ENCODE measurements at regions not wholly inside any gene's neighbourhood (a gene's known extent, or its start where the extent isn't known, plus 50 kb on each side); places are given as distances from the start of the nearest gene placed in this dataset.
"Not testable (repeated sequence)": the region's sequence is repeated elsewhere in the genome, so short reads cannot be mapped to it uniquely, and the experiment has no call there.

DNA sequence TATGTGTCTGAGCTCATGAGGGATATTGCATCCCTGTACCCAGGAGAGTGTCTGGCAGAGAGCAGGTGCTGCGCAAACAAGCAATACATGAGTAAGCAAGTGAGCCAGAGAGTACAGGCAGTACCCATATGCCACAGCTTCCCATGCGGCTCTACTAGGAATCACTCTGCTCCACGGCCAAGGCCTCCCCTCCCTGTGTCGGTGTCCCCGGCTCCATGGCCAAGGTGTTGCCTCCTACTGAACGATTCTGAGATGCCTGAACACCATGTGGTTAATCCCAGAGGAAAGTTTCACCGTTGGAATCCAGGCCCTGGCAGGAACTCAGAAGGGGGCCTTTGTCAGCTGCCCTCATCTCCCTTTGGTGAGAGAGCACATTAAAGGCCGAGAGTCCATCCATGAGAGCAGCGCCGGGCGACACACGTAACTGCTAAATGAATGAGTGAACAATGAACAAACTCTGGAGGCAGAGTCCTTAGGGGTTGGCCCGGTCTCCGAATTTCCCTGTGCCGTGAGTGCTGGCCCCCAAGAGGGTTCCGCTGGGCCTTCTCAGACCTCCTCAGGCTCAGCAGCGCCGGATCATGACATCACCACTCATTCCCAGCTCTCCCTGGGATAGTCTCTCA, 136.0 kb upstream of the FAM20C start:
- DNase-seq: no peak

- no peak for DNase-seq
Observed at GRCh38 chr7:57071-57470, 135.3 kb upstream of the FAM20C start.

GRCh38 chr7:57482-58255, 134.7 kb upstream of the FAM20C start:
- DNase-seq: no peak

DNA sequence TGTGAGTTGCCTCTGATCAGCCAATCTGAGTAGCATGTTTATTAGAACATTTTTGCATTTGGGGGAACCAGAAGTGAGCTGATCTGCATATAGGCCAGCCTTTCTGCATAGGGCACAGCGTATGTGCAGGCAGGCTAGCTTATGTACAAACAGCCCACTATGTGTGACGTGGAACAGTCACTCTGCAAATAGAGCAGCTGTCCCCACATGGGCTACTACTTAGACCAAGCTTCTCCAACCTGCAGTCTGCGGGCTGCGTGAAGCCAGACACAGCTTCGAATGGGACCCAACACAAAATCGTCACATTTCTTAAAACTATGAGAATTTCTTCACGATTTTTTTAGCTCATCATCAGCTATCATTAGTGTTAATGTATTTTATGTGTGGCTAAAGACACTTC, 134.1 kb upstream of the FAM20C start:
- DNase-seq: no peak

DNA sequence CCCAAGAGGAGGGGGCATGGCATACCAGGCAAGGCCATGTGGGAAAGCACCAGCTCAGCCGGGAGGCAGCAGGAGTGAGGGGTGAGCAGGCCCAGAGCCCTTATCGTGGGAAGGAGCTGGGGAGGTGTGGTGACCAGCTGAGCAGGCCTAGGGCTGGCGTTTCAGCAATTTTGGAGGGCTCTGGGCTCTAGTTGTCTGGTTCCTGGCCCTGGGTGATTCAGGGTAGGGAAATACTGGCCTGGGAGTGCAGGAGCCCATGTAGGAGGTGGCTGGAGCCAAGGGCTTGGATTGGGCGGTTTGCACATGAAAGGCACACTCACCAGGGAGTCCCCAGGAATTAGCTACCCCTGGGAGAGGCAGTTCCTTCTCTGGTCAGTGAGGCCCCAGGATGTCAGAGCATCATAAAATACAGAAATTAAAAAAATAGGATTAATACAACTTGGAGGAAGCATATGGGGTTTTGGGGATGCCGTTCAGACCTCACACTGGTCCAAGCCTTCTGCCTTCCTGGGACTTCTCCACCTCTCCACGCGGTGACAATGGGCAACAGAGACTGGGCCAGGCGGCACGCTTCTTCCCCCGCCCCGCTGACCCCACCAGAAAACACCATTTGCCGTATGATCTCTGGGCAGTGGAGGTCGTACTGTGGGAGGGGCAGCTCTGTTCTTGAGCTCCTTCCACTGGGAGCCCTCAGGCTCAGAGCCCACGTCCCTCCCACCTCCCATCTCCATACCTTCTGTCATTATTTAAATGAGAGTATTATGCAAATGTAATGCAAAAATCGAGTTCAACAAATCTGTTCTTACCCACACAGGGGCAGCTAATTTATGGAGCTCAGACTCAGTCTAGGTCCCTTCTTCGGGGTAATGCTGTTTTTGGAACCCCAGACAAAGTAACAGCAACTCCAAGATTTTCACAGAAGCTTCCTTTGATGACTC, 133.0 kb upstream of the FAM20C start:
- no peak for DNase-seq

DNA sequence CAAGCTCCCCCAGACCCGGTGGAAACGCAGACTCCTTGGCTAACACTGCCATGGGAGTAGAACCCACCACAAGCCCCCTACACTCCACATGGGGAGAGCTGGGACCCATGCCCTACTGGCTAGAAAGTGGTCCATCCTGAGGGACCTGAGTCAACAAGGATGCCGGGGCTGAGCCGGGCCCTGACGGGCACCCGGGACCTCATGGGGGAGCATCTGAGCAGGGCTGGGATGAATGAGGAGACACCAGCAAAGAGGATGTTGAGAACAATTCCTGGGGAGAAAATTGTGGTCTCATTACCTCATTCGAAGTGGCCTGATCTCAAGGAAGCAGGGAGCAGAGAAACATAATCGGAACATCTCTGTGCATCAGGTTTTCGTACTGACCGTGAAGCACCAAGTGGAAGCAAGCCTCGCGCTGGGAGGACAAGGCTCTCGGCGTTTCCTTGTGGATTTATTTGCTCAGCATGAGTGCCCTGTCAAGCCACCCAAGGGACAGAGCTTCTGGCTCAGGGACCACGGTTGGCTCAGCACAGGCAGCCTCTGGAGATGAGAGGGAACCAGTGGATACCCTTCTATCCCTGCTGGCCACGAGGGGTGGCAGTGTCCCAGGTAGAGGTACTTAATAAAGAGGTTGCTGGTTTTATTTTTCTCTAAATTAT, 132.2 kb upstream of the FAM20C start:
- no peak for DNase-seq

GRCh38 chr7:60706-61105, 131.7 kb upstream of the FAM20C start:
- no peak for DNase-seq

DNA sequence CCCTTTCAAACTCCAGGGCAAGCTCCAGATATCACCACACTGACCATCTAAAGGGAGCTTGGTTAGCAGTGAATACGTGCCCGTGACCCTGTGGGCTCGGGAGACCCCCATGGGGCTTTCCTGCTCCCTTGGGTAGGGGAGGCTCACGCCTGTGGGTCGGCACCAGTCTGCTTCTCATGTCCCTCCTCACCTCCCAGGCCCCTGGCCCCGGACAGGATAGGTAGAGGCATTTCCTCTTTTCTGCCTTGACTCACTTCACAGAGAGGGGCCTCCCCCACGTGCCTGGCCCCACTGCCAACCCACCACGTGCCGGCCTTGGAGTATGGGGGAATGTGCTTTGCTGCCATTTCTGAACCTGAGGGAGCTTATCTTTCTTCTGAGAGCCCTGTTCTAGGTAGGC, 131.3 kb upstream of the FAM20C start:
- DNase-seq: no peak

DNA sequence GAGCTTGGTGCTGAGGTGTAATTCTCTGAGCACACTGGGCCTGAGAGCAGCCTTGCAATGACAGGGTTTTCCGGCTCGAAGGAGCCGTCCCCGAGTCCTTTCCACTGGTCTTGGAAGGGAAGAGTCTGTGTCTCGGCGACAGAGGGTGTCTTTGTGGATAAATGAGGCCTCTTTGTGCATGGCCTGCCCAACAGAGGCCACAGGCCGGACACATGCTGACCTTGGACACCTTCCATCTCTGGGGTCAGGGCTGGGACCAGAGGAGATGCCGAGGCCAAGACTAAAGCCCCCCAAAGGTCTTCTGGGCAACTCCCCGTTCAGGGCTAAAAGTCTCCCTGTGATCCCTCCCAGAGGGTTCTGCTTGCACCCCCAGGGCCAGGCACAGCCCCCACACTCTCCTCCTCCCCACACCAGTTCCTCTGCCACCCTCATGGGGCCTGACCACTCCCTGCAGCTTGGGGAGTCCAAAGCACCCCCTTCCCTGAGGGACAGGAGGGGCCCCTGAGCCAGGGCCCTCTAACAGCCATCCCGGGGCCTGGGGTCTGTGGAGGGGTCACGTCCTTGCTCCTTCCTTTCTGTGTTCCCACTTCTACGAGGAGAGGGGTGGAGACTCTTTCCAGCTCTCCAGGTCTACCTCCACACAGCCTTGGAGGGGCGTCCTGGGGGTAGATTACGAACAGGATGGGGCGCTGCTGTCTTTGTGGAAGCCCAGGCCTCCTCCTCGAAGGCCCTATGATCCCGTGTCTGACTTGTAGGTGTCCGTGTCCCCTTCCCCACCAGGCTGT, 130.6 kb upstream of the FAM20C start:
- DNase-seq: no peak

- no peak for DNase-seq
Observed at GRCh38 chr7:62361-63116, 129.8 kb upstream of the FAM20C start.

- DNase-seq: no peak
Observed at GRCh38 chr7:63117-63480, 129.3 kb upstream of the FAM20C start.

GRCh38 chr7:63521-64021, 128.8 kb upstream of the FAM20C start:
- DNase-seq: no peak

DNA sequence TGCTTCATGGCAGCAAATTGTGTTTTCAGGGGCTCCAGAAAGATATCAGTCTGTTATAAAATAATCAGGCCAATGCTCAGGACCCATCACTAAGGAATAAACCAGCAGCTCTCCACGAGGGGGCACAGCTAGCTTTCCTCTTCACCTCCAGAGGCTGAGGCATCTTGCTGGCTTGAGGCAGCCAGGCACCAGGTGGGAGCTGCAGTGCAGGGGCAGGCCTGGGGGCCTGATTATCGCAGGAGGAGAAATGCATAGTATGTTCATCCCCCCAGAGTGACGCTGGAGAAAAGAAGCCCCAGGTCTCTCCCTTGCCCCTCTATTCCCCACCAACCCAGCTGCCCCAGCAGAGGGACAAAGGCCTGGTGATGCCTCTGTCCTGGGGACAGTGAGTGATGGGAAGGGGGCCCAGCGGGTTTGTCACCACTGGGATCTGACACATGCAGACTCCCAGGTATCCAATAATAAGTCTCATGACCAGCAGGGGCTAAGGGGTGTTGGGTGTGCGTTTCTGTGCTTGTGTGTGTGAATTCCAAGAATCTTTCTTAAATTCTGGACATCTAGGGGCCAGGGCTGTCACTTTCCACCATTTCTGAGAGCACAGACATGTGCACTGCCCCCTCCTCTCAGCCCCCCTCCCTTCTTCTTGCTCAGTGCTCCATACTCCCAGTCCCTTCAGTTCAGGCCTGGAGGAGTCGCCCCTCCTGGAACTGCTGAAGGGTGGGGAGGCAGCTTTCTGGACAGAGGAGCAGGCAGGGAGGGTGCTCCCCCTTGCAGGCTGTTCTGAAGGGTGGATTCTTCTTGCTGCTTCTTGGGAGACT, 128.1 kb upstream of the FAM20C start:
- DNase-seq: no peak

DNA sequence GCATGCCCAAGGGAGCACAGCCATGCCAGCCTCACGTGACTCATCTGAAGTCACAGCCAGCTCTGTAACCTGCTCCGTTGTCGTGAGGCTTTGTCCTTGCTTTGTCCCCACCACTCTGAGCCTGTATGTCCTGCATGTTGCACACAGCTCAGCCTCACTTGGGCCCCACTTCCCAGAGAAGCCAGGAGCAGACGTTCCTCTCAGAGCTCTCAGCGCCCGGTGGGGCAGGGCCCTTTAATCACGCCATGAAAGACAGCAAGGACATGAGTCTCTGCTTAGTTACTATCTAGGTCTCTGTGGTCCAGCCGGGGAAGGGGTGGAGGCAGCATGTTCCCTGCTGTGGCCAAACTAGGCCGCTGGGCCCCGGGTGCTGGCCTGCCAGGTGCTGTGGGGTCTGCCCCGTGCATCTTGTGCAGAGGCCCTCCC, 127.4 kb upstream of the FAM20C start:
- no peak for DNase-seq

DNA sequence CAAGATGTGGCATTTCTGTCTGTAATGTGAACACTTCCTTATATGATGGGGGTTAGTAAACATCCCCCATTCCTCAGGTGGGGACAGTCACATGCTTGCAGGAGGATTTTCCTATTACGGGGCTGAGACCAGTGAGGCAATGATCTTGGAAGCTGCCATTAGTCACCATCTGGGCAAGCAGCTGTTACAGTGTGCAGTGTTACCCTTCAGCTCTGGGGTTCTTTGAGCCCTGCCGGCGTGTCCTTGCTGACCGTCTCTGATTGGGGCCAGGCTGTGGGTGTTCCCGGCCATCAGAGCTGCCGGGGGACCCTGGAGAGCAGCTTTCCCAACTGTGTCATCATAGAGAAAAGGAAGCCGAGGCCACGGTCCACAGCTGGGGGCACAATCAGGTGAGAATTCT, 126.8 kb upstream of the FAM20C start:
- no peak for DNase-seq

GRCh38 chr7:66296-66695, 126.1 kb upstream of the FAM20C start:
- DNase-seq: no peak

- no peak for DNase-seq
Observed at GRCh38 chr7:66741-67140, 125.6 kb upstream of the FAM20C start.

GRCh38 chr7:67661-68395, 124.5 kb upstream of the FAM20C start:
- DNase-seq: no peak

- DNase-seq: no peak
Observed at GRCh38 chr7:68629-69028, 123.7 kb upstream of the FAM20C start.

DNA sequence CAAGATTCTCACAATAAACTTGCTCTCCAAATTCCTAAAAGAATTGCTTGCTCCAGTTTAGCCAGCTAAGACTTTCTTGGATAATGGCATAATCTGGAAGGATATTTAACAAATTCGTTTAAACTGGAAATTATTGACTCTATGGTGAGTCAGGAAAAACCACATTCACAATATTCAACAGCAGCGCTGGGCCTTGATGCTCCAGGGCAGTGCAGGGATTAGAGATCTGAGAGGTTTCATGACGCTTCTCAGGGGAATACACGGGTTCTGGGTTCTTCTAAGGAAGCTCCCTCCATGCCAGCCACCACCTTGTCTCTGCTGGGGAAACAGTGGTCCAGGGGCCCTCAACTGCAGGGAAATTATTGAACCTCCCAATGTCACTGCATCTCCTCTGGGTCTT, 123.3 kb upstream of the FAM20C start:
- not testable (repeated sequence) for DNase-seq
